SHP77 treated with DMSO at 0.1 percent for 48 hours (cell line): ENCODE measurements at regions not wholly inside any gene's neighbourhood (a gene's known extent, or its start where the extent isn't known, plus 50 kb on each side); places are given as distances from the start of the nearest gene placed in this dataset.
"Not testable (repeated sequence)": the region's sequence is repeated elsewhere in the genome, so short reads cannot be mapped to it uniquely, and the experiment has no call there.

Experiments used
- DNase-seq: peaks from one replicate; lab custom pipeline; 2025; lab: John Stamatoyannopoulos, UW

DNA sequence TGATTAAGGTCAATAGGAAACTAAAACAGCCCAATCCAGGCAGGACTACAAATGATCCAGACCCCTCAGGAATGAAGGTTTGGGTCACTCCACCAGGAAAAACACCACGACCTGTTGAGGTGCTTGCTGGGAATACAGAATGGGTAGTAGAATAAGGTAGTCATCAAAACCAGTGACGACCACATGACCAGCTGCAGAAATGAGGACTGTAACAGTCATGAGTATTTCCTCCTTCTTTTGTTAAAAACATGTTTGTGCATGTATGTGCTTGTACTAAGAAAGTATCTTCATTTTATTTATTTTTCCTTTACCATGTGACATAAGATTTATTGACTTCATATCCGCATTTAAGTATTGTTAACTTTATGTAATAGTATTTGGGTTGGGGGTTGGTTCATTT, 603.5 kb upstream of the NR3C2 start:
- no peak for DNase-seq

DNA sequence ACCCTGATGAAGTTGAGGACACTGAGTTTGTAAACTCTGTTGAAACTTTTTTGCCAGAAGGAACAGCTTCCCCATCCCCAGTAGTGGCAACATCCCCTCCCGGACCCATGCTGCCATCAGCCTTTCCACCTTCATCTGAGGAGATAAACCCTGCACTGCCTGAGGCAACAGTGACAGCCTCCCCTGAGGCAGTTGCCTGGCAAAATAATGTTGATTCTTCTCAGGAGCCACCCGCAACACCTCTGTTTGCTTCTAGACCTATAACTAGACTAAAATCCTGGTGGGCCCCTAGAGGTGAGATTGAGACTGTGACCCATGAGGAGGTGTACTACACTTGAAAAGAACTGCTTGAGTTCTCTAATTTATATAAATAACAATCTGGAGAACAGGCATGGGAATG, 597.6 kb upstream of the NR3C2 start:
- not testable (repeated sequence) for DNase-seq

- DNase-seq = no peak
These were observed 589.2 kb upstream of the NR3C2 start for GRCh38 chr4:149031399-149031798.

GRCh38 chr4:149029056-149029651, 586.9 kb upstream of the NR3C2 start:
- no peak for DNase-seq

DNA sequence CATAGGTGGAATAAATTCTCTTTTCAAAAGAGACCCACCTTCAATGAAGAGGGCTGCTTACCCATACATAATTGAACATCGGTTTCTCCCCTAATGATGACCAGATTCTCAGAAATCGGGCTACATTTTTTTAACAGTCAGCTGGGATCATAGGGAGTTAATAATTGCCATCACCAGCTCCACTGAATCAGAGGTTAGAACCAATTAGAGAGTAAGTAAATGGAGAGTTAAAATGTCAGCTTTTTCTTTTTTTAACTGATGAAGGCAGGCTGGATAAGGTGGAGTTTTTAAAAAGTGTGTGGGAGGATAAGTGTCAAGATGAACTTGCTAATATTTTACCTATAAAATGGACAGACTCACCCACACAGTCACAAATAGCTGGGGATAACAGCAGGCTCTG, 584.5 kb upstream of the NR3C2 start:
- no peak for DNase-seq

DNA sequence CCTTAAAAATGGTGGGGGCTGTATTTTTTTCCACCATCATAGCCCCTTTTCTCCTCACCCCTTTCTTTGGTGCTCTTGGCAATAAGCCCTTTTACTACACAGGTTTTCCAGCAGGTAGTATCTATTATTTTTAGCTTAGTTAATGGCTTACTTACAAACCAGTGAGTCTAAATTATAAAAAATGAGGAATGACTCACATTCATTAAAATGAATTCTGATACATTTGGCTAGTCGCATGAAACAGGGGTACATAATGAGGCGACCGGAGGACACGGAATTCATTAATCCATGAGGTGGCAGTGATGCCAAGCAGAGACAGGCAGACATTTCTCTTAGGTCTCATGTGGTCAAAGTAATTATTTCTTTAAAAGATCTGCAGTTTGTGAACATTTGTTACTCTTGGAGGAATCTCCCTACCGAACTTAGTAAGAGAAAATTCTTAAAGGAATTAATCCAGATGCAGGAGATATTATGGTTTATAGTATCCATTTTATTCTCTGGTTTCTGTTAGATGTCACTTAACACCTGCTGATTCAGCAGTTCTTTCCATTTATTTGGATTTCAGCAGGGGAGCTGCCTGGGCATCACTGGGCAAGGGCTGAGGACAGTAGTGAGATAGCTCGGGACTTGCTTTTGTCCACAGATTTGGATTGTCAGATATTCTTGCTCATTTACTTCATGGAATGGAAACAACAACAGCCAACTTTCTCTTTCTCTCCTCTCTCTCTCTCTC, 575.0 kb upstream of the NR3C2 start:
- DNase-seq = no peak

- no peak for DNase-seq
These were observed 567.0 kb upstream of the NR3C2 start for GRCh38 chr4:149009223-149009622.

GRCh38 chr4:149008415-149009025, 566.3 kb upstream of the NR3C2 start:
- DNase-seq = no peak

DNA sequence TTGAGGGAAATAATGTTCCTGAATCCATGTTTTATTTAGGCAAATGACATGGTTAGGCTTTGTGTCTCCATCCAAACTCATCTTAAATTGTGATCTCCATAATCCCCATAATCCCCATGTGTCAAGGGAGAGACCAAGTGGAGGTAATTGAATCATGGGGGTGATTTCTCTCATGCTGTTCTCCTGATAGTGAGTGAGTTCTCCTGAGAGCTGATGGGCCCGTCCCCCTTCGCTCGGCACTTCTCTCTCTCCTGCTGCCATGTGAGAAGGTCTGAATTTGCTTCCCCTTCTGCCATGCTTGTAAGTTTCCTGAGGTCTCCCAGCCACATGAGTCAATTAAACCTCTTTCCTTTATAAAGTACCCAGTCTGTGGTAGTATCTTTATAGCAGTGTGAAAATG, 563.0 kb upstream of the NR3C2 start:
- DNase-seq = no peak

- no peak for DNase-seq
These were observed 557.7 kb upstream of the NR3C2 start for GRCh38 chr4:148999924-149000323.

DNA sequence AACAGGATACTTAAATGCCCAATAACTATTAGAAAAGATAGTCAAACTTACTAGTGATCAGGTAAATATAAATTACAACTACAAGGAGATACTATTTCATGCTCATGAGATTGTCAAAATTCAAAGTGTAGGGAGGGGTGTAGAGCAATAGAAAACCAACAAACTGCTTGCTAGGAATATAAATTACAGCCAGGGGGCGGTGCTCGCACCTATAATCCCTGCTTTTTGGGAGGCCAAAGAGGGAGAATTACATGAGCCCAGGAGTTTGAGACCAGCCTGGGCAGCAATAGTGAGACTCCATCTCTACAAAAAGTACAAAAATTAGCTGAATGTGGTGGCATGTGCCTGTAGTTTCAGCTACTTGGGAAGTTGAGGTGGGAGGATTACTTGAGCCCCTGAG, 556.5 kb upstream of the NR3C2 start:
- no peak for DNase-seq

DNA sequence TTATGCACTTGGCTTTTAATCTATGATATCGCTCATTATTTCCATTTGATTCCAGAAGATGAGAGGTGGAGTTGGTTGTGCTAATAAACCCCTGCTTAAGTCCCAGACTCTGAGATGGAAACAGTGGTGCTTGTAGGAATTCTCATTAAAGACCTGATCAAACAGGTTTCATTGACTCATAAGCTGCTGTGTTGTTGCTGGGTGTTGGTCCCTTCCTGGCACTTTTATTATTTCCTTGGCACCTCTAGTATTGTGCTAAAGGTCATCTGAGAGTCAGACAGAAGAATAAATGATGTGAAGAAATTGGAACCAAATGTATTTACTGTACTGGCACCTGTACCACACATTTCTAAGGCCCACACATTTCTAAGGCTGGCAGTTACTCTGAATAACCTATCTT, 544.7 kb upstream of the NR3C2 start:
- no peak for DNase-seq

GRCh38 chr4:148984951-148985350, 542.7 kb upstream of the NR3C2 start:
- no peak for DNase-seq

DNA sequence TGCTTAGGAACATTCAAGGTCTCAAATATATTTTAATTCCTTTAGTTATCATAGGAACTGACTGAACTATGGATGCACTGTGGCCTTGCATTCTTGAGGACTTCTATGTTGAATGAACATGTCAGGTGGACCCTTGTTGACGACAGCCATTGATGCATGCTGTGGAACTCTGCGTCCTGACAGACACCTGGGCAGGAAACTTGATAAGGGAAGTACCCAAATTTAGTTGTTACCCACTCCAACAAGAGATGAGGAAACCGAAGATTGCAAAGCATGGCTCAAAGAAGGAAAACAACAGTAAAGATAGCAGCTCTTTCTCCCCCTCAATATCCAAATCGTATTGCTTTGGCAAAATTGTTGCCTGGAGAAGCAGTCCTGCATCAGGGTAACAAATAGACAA, 540.0 kb upstream of the NR3C2 start:
- DNase-seq = no peak

DNA sequence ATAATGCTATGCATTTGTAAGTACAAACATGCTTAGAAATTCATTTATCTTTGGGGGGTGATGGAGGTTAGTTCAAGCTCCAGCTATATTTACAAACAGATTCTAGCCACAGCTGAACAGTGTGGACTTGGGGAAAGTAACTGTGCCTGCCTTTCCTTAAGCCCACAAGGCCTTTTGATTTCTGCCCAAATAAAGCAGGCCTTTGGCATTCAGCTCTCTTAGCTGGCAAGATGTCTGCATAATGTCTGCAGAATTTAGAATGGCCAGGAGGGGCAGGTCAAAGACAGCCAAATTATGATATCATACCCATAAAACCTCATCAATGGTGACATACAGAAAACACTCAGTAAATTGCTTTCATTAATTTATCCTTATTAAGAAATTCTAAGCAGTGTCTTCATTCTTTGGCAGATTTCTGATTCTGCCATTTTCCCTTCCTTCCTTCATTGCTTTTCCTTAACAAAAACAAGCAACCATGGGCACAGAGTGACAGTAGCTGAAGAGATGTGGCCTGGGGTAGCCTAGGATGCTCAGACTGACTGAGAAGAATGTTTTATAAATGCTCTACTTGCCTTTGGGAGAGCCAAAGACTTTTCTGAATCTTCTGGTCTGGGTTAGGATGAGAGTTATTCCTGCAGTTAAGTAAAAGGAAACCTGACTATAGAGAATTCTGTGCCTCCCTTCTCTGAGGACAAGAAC, 538.7 kb upstream of the NR3C2 start:
- DNase-seq = no peak

- DNase-seq = no peak
These were observed 536.1 kb upstream of the NR3C2 start for GRCh38 chr4:148978301-148978700.

DNA sequence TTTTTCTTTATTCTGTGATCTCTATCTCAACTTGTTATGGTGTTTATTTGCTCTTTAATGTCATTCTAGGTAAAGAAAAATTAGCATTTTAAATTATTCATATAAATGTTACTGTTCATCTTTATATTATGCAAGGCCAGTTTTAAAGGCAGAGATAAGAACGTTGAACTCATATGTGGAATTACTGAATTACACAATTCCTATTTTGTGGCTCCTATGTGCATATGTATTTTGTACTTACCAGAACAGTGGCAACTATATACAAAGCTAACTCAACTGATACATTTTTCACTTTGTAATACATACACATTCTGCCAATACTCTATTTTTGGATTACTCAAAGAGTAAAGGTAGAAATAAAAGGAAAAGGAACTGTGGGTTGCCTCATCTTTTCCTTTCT, 533.2 kb upstream of the NR3C2 start:
- DNase-seq = no peak

- DNase-seq = no peak
These were observed 522.9 kb upstream of the NR3C2 start for GRCh38 chr4:148965080-148965479.

DNA sequence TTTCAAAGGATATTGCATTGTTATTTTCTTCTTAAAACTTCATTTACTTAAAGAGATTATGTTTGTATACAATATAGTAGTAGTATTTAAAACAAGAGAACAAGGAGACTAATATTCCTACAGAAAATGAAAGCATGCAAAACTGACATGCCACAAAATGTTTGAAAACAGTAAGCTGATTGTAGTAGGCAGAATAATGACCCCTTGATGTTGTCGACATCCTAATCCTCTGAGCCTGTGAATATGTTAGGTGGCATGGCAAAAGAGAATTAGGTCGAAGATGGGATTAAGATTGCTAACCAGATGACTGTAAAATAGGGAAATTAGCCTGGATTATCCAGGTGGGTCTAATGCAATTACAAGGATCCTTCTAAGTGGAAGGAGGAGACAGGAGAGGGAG, 522.2 kb upstream of the NR3C2 start:
- DNase-seq = no peak

- DNase-seq = no peak
These were observed 520.5 kb upstream of the NR3C2 start for GRCh38 chr4:148962539-148963290.

GRCh38 chr4:148961526-148961925, 519.3 kb upstream of the NR3C2 start:
- DNase-seq = no peak

DNA sequence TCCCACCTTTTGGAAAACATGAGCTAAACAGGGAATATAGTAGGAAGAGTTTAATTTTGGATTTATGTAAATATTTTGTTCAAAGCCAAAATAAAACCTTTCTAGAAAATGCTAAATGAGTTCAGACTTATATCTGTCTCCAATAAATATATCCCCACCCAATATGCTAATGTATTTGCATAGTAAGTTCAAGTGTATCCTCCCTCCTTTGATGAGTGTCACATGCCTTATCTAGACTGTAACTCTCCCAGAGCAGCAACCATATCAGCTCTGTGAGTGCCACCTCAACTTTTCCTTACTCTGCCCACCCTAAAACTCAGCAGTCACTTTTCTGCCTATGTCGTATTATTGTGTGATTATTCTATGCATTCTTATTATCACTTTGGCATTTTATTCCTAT, 516.1 kb upstream of the NR3C2 start:
- DNase-seq = no peak
